GM06990 (cell line): ENCODE measurements at regions not wholly inside any gene's neighbourhood (a gene's known extent, or its start where the extent isn't known, plus 50 kb on each side); places are given as distances from the start of the nearest gene placed in this dataset.
"Not testable (repeated sequence)": the region's sequence is repeated elsewhere in the genome, so short reads cannot be mapped to it uniquely, and the experiment has no call there.

ENCODE experiments used
- DNase-seq: peaks from one replicate; pipeline ENCODE4 v3.0.0-alpha.2; 2011; ENCODE audit not compliant: insufficient read length; ENCODE audit errors: extremely low read depth
- H3K27me3 ChIP-seq: replicated peaks from 2 replicates; pipeline ENCODE4 v1.6.0; 2011; ENCODE audit warnings: low read length; ENCODE audit not compliant: control insufficient read depth, insufficient read depth
- H3K36me3 ChIP-seq: 2 replicates; pipeline ENCODE4 v1.5.1; 2011; ENCODE audit warnings: low read length; ENCODE audit not compliant: control insufficient read depth, insufficient read depth
- H3K4me3 ChIP-seq: replicated peaks from 2 replicates; pipeline ENCODE4 v1.5.1; 2011; ENCODE audit warnings: low read depth, mild to moderate bottlenecking, control low read depth, low read length
- CTCF ChIP-seq: IDR thresholded peaks from 2 replicates; pipeline ENCODE4 v1.5.1; 2011; ENCODE audit warnings: low read length, control low read depth, mild to moderate bottlenecking, inconsistent platforms; ENCODE audit not compliant: insufficient read depth, poor library complexity, severe bottlenecking

- no peak for TF ChIP-seq CTCF
- Histone ChIP-seq H3K36me3 (no peaks in the 10 kb centered on the region), H3K4me3 (no peak overlapping the region), H3K27me3 (no peaks in the 10 kb centered on the region)
- DNase-seq = no peak
Observed at GRCh38 chr10:33602278-33602677, 267.8 kb upstream of the NRP1 start.

GRCh38 chr10:33600381-33600780, 265.9 kb upstream of the NRP1 start:
- no peak overlapping the region for H3K4me3 ChIP-seq
- DNase-seq = no peak
- no peaks in the 10 kb centered on the region for H3K27me3 ChIP-seq

GRCh38 chr10:33596422-33596821, 262.0 kb upstream of the NRP1 start:
- no peak overlapping the region for H3K4me3 ChIP-seq
- H3K36me3 ChIP-seq = no peaks in the 10 kb centered on the region
- DNase-seq = no peak
- no peaks in the 10 kb centered on the region for H3K27me3 ChIP-seq
- TF ChIP-seq CTCF = no peak

More at GRCh38 chr10:33600381-33600780, 265.9 kb upstream of the NRP1 start:
- no peaks in the 10 kb centered on the region for H3K36me3 ChIP-seq
- no peak for TF ChIP-seq CTCF

GRCh38 chr10:33594475-33594874, 260.0 kb upstream of the NRP1 start:
- Histone ChIP-seq H3K27me3 (no peaks in the 10 kb centered on the region), H3K4me3 (no peak overlapping the region), H3K36me3 (no peaks in the 10 kb centered on the region)
- TF ChIP-seq CTCF = no peak
- no peak for DNase-seq

- no peak for TF ChIP-seq CTCF
- DNase-seq = no peak
- Histone ChIP-seq H3K27me3 (no peaks in the 10 kb centered on the region), H3K36me3 (no peaks in the 10 kb centered on the region), H3K4me3 (no peak overlapping the region)
Observed at GRCh38 chr10:33588974-33589600, 254.6 kb upstream of the NRP1 start.

- not testable (repeated sequence) for H3K4me3 ChIP-seq, H3K27me3 ChIP-seq, DNase-seq, H3K36me3 ChIP-seq
Observed at GRCh38 chr10:33584596-33584995, 250.1 kb upstream of the NRP1 start.
